ENCODE measurements at regions not wholly inside any gene's neighbourhood (a gene's known extent, or its start where the extent isn't known, plus 50 kb on each side); places are given as distances from the start of the nearest gene placed in this dataset.
"Not testable (repeated sequence)": the region's sequence is repeated elsewhere in the genome, so short reads cannot be mapped to it uniquely, and the experiment has no call there.

DNA sequence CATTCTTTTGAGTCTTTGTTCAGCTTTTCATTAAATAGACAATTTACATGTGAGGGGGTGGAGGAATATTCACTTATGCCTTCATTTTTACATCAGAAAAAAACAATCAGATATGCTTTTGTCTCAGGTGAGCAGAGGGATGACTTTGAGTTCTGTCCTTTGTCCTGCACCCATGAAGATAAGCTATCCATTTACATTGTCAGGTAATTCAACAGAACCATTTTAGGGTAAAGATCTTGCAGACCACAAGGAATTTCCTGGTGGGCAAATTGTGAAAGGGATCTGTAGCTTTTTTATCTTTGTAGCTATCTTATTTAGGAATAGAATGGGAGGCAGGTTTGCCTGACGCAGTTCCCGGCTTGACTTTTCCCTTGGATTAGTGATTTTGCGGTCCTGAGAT, 242.7 kb upstream of the IRF2BP2 start:
- DNase-seq (ENCODE audit: insufficient read length, low spot score) (no peak), FAIRE-seq (no peak)

DNA sequence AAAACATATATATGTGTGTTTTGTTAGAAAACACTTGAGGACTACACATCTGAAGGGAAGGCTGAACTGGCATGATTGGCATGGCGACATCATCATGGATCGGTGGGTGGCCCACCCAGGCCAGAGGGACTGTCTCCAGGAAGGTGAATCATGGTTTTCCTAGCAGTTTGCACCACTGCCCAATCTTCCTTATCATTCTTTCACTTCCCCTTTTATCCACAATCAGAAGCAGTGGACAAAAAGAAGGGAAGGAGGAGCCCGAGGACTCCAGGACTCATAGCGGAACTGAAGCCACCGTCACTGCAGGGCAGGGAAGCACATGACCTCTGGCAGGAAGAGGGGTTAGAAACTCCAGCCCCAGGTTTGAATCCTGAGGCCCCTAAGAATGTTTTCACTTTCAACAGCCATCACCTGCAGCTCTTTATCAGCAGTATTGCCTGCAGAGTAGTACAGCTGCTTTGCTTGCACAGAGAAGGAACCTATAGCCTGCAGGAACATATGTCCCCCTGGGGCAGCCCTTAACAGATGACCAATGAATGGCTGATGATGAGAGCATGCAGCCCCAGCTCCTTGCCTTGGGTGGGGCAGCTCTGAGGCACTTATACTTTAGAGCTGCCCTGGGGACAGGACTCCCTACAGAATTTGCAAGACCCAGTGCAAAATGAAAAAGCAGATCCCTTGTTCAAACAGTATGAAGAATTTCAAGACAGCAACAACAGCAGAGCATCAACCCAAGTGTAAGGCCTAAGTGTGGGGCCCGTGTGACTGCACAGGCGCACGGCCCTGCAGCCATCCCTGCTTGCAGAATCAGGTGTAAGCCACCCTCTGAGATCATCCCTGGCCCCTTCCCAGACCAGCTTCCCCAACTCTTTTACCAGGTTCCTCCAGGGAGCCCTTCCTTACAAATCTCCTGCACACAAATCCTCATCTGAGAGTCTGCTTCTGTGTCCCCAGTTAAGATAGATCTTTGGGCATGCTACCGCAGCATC, 241.8 kb upstream of the IRF2BP2 start:
- FAIRE-seq (no peak), DNase-seq (ENCODE audit: insufficient read length, low spot score) (peak; percentile 41)

DNA sequence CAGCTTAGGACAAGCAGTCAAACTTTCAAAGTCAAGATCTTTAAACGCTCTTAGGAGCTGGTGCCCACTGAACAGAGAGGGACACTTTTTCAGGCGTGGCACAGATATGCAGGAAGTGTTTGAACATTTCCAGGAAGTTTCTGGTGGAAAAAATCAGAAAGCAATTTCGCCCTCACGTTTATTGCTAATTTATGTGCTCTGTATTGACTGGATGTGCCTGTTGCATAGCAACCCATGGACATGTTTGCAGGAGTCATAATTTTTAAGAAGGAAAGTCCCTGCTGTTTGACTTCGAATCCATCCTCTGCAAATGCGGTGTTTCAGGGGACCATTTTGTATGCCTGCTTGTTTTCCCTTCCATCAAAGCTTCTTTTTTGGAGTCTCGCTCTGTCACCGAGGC, 239.9 kb upstream of the IRF2BP2 start:
- no peak for DNase-seq (ENCODE audit: insufficient read length, low spot score)
- no peak for FAIRE-seq

DNA sequence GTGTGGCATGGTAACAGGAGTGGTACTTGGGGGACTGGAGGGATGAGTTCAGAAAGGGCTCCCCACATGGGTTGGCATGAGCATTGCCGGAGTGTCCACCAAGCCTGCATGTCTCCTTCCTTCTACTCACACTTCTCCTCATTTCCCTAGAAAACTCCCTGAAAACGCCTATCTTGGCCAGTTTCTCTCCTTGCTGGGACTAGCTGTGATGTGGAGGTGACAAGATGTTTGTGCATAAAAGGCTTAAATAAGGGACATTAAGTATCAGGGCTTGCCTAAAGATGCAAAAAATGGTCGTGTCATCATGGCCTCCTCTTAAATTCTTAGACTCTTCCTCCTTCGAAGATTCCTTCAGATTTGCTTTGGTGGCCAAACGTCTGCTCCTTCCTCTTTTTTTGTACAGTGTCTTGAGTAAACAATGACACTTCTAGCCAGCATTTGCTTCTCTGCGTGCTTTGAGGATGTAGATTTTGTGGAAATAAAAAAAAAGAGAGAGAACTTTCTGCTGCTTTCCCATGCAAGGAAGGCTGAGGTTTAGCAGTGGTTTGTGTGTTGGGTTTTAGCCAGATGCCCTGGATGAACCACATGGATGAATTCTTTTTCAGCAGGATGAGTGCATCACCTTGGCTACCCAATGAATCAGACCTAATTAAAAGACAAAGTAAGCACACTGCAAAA, 239.1 kb upstream of the IRF2BP2 start:
- FAIRE-seq (no peak), DNase-seq (ENCODE audit: insufficient read length, low spot score) (no peak)

DNA sequence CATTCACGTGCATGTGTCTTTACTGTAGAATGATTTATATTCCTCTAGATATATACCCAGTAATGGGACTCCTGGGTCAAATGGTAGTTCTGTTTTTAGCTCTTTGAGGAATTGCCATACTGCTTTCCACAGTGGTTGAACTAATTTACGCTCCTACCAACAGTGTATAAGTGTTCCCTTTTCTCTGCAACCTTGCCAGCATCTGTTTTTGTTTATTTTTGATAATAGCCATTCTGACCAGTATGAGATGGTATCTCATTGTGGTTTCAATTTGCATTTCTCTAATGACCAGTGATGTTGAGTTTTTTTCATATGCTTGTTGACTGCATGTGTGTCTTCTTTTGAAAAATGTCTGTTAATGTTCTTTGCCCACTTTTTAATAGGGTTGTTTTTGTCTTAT, 236.8 kb upstream of the IRF2BP2 start:
- DNase-seq (ENCODE audit: insufficient read length, low spot score); FAIRE-seq: not testable (repeated sequence)

DNA sequence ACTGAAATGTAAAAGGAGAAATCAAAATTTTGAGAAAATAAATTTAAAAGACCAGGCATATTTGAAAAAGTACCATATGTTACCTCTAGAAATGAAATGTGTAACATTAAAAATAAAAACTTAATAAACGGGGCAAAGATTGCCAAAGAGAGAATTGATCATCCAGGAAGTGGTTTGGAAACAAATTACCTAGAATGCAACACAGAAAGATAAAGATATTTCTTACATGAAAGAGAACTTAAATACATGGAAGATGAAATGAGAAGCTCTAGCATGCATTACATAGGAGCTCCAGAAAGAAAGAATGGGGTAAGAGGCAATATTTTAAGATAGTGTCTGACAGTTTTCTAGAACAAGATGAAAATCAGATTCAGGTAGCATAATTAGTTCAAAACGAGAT, 235.9 kb upstream of the IRF2BP2 start:
- DNase-seq (ENCODE audit: insufficient read length, low spot score), result no peak

DNA sequence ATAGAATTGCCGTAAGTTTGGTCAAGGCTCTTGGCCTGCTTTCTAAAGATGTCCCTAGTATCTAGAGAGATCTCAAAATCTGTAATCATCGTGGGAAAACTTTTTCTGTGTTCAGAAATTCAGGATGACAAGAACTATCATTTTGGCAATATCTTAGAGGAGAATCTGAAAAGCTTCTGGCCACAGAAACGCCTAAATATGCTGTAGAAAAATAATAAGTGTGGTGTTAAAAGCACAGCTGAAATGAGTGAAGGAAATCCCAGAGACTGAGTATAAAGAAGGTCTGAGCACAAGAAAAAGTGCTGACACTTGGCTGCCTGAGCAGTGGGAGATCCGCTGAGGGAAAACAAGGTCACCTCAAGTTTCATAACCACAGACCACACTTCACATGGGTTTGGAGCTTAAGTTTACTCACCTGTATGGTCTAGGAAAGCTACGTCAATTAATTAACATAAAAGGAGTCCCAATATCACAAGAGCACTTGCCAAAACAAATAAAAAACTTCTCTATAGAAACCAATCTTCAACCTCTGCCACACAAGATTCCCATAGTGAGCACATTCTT, 235.2 kb upstream of the IRF2BP2 start:
- DNase-seq (ENCODE audit: insufficient read length, low spot score) (no peak), FAIRE-seq (no peak)

More for the DNA sequence above, 235.9 kb upstream of the IRF2BP2 start:
- FAIRE-seq, result no peak

DNA sequence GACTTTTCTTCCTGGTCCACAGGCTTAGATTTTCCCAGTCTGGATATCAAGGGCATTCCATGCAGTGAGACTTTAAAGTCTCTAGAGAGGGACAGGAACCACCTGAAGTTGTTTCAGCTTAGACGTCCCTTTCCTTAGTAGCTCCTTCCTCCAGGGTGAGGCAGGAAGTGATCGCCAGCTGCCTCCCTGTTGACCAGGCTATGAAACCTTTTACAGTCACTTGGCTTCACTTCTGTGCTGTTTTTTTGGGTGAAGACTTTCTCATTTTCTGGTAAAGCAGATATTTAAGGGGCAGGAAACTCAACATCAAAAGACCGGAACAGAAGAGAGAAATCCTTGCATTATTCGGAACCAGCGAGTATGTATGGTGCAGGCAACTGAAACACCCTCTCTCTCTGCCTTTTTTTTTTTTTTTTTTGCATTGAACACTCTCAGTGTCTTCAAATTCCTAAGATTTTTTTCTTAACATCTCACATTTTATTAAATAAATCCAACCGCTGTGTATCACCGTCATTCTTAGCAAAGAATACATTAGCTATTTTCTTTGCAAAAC, 234.6 kb upstream of the IRF2BP2 start:
- FAIRE-seq (no peak), DNase-seq (ENCODE audit: insufficient read length, low spot score) (no peak)

DNA sequence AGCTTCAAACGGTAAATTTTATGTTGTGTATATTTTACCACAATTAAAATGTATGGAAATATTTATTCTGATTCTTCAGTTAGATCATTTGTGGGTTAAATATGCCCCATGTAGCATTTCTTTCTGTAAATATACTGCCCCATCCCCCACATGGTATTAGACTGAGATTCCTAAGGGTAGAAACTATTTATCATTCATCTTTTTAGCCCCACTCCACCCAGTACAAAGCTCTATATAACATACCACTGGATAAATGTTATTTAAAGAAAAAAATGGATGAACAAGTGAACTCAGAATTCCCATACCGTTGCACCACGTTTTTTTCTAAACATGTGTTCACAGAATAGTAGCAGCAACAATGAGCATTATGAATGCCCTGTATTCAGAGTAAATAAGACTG, 234.0 kb upstream of the IRF2BP2 start:
- DNase-seq (ENCODE audit: insufficient read length, low spot score) (no peak), FAIRE-seq (no peak)

DNA sequence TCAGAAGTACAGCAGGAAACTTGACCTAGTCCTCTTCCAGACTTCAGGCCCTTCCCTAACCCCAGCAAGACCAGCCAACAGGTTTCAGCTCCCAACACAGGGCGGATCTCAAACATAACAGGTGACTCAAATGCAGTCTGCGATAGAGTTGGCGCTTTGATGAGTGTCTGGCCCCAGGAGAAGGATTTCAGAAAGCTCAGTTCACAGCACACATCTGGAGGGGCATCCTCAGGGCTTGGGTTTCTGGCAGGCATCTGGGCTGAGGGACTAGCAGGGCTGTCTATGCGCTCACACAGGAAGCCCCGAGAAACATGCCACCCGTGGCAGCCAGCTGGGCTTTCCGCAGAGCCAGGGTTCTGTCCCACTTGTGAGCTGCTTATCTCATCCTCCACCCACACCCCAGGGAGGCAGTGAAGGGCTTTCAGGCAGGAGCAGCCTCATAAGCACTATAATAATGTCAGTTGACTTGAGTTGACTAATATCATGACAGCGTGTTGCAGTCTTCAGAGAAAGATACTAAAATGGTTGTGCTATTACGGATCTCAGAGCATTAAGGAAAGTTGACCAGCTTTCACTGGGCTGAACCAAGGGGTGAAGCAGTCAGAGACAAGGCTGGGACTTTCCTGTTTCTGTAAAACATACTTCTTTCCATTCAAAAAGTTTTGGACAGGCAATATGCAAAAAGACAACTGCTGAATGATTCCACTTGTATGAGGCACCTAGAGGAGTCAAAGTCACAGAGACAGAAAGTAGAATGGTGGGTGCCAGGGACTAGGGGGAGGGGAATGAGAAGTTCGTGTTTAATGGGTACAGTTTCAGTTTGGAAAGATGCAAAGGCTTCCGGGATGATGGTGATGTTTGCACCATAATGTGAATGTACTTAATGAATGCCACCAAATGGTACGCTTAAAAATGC, 233.0 kb upstream of the IRF2BP2 start:
- no peak for DNase-seq (ENCODE audit: insufficient read length, low spot score)
- no peak for FAIRE-seq

DNA sequence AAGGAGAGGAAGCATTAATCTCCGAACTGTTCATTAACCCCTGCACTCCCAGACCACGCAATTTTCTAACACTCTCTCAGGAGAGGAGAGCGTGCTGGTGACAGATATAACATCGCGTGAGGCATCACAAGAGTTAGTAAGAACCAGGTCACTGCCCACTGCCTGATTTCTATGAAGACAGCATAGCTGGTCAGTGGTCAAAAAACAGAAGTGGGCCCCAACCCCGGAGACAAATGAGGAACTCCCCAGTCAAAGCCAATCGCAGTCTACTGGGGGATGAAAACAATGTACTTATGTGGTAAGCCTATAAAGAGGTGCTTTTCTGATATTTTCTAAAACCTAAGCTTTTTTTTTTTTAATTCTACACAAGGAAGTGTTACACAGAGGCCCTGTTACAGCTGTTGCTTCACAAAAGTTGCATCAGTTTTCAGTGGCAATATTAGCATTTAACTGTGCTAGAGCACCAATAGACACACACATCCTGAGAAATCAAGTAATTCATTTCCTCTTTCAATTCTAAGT, 231.8 kb upstream of the IRF2BP2 start:
- no peak for DNase-seq (ENCODE audit: insufficient read length, low spot score)
- no peak for FAIRE-seq

DNA sequence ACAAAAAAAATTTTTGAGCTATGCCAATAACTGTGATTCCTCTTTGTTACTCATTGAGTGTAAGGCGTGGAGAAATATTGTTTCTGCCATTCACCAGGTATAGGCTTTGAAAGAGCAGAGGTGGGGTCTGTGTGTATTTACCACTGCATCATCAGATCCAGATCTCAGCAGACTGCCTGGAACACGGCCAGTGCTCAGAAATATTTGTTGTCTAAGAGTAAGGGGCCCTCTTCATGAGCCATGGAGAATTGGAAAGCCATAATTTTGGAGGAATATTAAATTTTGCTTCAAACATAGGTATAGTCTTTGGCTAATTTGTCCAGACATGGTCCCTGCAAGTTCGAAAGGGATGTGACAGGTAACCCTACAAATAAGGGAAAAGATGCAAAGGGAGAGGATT, 231.3 kb upstream of the IRF2BP2 start:
- no peak for FAIRE-seq
- no peak for DNase-seq (ENCODE audit: insufficient read length, low spot score)

DNA sequence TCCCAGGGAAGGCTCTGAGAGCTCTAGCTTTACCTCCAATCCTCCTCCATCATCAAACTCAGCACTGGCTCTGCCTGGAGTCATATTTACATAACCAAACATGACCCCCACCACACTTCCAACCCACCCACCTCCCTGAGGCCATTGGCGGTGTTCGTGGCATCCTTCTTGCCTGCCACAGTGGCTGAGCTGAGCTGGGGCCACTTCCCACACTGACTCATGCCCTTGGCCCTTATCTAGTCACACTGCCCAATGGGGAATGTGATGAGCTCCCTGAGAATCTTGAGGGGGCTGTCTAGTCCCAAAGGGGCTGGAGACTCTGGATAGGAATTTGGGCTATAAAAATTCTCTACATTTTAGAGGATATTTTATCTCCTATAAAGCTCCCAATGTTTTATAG, 230.9 kb upstream of the IRF2BP2 start:
- FAIRE-seq (peak; percentile 84), DNase-seq (ENCODE audit: insufficient read length, low spot score) (peak; percentile 67)

DNA sequence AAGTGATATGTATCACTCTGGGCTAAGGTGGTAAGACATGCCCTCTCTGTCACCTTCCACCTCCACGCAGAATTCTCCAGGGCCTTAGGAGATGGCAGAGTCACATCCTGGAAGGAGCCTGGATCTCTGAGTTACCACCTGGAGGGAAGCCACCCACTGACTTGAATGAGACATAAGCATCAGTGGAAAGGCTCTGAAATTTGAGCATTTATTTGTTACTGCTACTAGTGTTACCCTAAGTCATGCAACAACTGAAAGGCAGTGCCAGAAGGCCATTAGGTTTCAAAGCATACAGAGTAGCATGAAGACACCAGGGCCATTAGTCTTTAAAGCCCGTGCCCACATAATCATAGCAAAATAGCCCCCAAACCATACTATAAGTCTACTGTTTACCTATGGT, 230.3 kb upstream of the IRF2BP2 start:
- FAIRE-seq (no peak), DNase-seq (ENCODE audit: insufficient read length, low spot score) (no peak)

DNA sequence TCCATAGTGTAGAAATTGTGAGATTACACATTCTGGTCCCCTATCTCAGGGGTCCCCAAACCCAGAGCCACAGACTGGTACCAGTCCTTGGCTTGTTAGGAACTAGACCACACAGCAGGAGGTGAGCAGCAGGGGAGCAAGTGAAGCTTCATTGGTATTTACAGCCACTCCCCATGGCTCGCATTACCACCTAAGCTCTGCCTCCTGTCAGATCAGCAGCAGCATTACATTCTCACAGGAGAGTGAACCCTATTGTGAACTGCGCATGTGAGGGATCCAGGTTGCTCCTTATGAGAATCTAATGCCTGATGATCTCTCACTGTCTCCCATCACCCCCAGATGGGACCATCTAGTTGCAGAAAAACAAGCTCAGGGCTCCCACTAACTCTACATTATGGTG, 229.7 kb upstream of the IRF2BP2 start:
- DNase-seq (ENCODE audit: insufficient read length, low spot score) (no peak), FAIRE-seq (no peak)

DNA sequence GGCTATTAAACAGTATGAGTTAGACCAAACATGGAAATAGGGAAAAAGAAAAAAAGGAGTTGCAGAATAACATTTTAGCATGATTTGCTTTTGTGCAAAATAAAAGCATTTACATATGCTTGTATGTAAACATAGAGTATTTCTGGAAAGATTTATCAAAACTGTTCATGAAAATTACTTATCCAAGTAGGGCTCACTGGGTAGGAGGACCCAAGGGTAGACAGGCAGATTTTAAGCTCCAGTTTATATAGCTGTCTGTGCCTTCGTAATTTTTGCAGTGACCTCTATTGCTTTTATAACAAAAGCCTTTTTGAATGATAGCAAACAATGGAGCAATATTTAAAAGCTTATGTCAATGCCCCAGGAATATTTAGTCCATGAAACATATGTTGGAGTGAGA, 228.8 kb upstream of the IRF2BP2 start:
- DNase-seq (ENCODE audit: insufficient read length, low spot score), result no peak
- no peak for FAIRE-seq

DNA sequence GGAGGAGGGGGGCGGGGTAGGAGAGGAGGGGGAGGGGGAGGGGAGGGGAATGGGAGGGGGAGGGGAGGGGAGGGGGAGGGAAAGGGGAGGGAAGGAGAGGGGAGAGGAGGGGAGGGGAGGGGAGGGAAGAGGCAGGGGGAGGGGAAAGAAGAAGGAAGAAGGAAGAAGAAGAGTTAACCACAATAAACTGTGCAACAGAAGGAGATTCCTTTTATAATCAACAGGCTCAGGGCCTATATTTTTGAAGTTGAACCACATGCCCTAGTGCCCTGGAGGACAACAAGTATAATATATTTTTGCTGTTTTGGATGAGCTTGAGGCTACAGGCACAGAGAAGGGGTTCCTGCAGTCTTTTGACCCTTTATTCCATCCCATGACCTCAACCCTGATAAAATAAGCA, 228.2 kb upstream of the IRF2BP2 start:
- DNase-seq (ENCODE audit: insufficient read length, low spot score) (no peak), FAIRE-seq (no peak)

DNA sequence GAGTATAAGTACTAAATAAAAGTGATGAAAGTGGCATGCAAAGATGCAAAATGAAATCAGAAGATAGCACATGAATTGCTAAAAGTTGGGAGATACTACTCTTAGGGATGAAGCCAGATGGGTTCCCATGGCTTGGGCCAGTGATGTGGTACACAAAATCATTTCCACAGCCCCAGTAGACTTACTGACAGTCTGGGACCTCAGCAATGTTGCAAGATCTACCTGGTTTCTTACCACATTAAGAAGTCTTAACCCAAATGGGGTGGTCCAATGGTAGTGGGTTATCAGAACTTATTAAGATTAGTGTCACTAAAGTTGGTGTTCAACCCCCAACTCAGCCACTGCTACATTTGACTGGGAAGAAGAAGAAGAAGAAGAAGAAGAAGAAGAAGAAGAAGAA, 227.7 kb upstream of the IRF2BP2 start:
- FAIRE-seq (no peak), DNase-seq (ENCODE audit: insufficient read length, low spot score) (no peak)

DNA sequence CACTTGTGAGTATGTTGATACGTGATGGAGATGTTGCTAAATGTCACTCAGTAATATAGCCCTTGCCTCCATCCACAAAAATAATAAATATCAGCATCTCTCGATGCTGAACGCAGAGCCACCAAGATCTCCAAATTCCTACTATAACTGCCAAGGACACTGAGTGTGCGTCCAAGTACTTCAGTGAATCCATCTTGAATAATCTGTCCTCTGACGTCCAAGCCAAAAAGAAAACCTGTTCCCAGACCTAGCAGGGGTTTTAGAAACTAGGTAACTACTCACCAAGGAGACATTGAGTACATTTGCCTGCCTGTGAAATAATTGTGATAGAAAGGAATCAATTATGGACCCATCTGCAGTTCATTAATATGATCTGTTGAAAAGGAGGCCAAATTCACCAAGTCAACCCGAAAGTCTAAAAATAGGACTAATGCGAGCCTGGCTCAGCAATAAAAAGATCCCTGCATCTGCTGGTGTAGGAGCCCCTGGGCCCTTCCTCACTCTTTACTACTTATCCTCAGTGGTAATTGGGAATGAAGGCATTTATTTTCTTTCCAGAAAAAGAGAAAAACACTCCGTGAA, 226.9 kb upstream of the IRF2BP2 start:
- FAIRE-seq, result no peak

More for the DNA sequence above, 226.9 kb upstream of the IRF2BP2 start:
- DNase-seq (ENCODE audit: insufficient read length, low spot score), result no peak

Data from HTR-8/SVneo (cell line).